ENCODE measurements at regions not wholly inside any gene's neighbourhood (a gene's known extent, or its start where the extent isn't known, plus 50 kb on each side); places are given as distances from the start of the nearest gene placed in this dataset.

- Histone ChIP-seq H3K9me3 (ENCODE audit: control insufficient read depth, low read length) (no peaks in the 10 kb centered on the region), H3K36me3 (ENCODE audit: control insufficient read depth, insufficient read depth, low read length) (no peaks in the 10 kb centered on the region), H3K4me3 (ENCODE audit: low read length) (no peak overlapping the region), H3K27me3 (ENCODE audit: control insufficient read depth, insufficient read depth, low read length) (no peaks in the 10 kb centered on the region), H3K4me1 (ENCODE audit: control insufficient read depth, insufficient read depth, low read length) (no peaks in the 10 kb centered on the region), H3K9ac (ENCODE audit: low read length) (no peak overlapping the region)
Measured at GRCh38 chr4:138005486-138005885, 236.7 kb downstream of the SLC7A11 start.

GRCh38 chr4:138003248-138003647 lies 238.9 kb downstream of the SLC7A11 start:
- no peaks in the 10 kb centered on the region for H3K27me3 ChIP-seq (ENCODE audit: control insufficient read depth, insufficient read depth, low read length)
- H3K9ac ChIP-seq (ENCODE audit: low read length) = no peak overlapping the region
- H3K36me3 ChIP-seq (ENCODE audit: control insufficient read depth, insufficient read depth, low read length) = no peaks in the 10 kb centered on the region
- no peaks in the 10 kb centered on the region for H3K4me1 ChIP-seq (ENCODE audit: control insufficient read depth, insufficient read depth, low read length)
- no peak overlapping the region for H3K4me3 ChIP-seq (ENCODE audit: low read length)
- no peaks in the 10 kb centered on the region for H3K9me3 ChIP-seq (ENCODE audit: control insufficient read depth, low read length)

- Histone ChIP-seq H3K9me3 (ENCODE audit: control insufficient read depth, low read length) (no peaks in the 10 kb centered on the region), H3K27me3 (ENCODE audit: control insufficient read depth, insufficient read depth, low read length) (no peaks in the 10 kb centered on the region), H3K36me3 (ENCODE audit: control insufficient read depth, insufficient read depth, low read length) (no peaks in the 10 kb centered on the region)
Measured at GRCh38 chr4:137998666-137999429, 243.3 kb downstream of the SLC7A11 start.

GRCh38 chr4:137997496-137997895 lies 244.7 kb downstream of the SLC7A11 start:
- Histone ChIP-seq H3K4me3 (ENCODE audit: low read length) (no peak overlapping the region), H3K4me1 (ENCODE audit: control insufficient read depth, insufficient read depth, low read length) (no peaks in the 10 kb centered on the region), H3K9me3 (ENCODE audit: control insufficient read depth, low read length) (no peaks in the 10 kb centered on the region), H3K27me3 (ENCODE audit: control insufficient read depth, insufficient read depth, low read length) (no peaks in the 10 kb centered on the region), H3K36me3 (ENCODE audit: control insufficient read depth, insufficient read depth, low read length) (no peaks in the 10 kb centered on the region), H3K9ac (ENCODE audit: low read length) (no peak overlapping the region)

More at GRCh38 chr4:137998666-137999429, 243.3 kb downstream of the SLC7A11 start:
- Histone ChIP-seq H3K9ac (ENCODE audit: low read length) (no peak overlapping the region), H3K4me1 (ENCODE audit: control insufficient read depth, insufficient read depth, low read length) (no peaks in the 10 kb centered on the region), H3K4me3 (ENCODE audit: low read length) (no peak overlapping the region)

- no peaks in the 10 kb centered on the region for H3K4me1 ChIP-seq (ENCODE audit: control insufficient read depth, insufficient read depth, low read length)
- no peak overlapping the region for H3K9ac ChIP-seq (ENCODE audit: low read length)
- H3K27me3 ChIP-seq (ENCODE audit: control insufficient read depth, insufficient read depth, low read length) = no peaks in the 10 kb centered on the region
- H3K9me3 ChIP-seq (ENCODE audit: control insufficient read depth, low read length) = no peaks in the 10 kb centered on the region
- H3K36me3 ChIP-seq (ENCODE audit: control insufficient read depth, insufficient read depth, low read length) = no peaks in the 10 kb centered on the region
- no peak overlapping the region for H3K4me3 ChIP-seq (ENCODE audit: low read length)
Measured at GRCh38 chr4:137994853-137995252, 247.3 kb downstream of the SLC7A11 start.

- no peaks in the 10 kb centered on the region for H3K4me1 ChIP-seq (ENCODE audit: control insufficient read depth, insufficient read depth, low read length)
- H3K36me3 ChIP-seq (ENCODE audit: control insufficient read depth, insufficient read depth, low read length) = no peaks in the 10 kb centered on the region
- no peak overlapping the region for H3K9ac ChIP-seq (ENCODE audit: low read length)
- H3K9me3 ChIP-seq (ENCODE audit: control insufficient read depth, low read length) = no peaks in the 10 kb centered on the region
- no peak overlapping the region for H3K4me3 ChIP-seq (ENCODE audit: low read length)
- no peaks in the 10 kb centered on the region for H3K27me3 ChIP-seq (ENCODE audit: control insufficient read depth, insufficient read depth, low read length)
Measured at GRCh38 chr4:137993232-137993631, 248.9 kb downstream of the SLC7A11 start.

- Histone ChIP-seq H3K36me3 (ENCODE audit: control insufficient read depth, insufficient read depth, low read length) (no peaks in the 10 kb centered on the region), H3K4me3 (ENCODE audit: low read length) (no peak overlapping the region), H3K9ac (ENCODE audit: low read length) (no peak overlapping the region), H3K27me3 (ENCODE audit: control insufficient read depth, insufficient read depth, low read length) (no peaks in the 10 kb centered on the region), H3K9me3 (ENCODE audit: control insufficient read depth, low read length) (no peaks in the 10 kb centered on the region), H3K4me1 (ENCODE audit: control insufficient read depth, insufficient read depth, low read length) (no peaks in the 10 kb centered on the region)
Measured at GRCh38 chr4:137981277-137981676, 260.9 kb downstream of the SLC7A11 start.

- no peaks in the 10 kb centered on the region for H3K9me3 ChIP-seq (ENCODE audit: control insufficient read depth, low read length)
- no peaks in the 10 kb centered on the region for H3K4me1 ChIP-seq (ENCODE audit: control insufficient read depth, insufficient read depth, low read length)
- no peaks in the 10 kb centered on the region for H3K27me3 ChIP-seq (ENCODE audit: control insufficient read depth, insufficient read depth, low read length)
- H3K36me3 ChIP-seq (ENCODE audit: control insufficient read depth, insufficient read depth, low read length) = no peaks in the 10 kb centered on the region
- no peak overlapping the region for H3K4me3 ChIP-seq (ENCODE audit: low read length)
- no peak overlapping the region for H3K9ac ChIP-seq (ENCODE audit: low read length)
Measured at GRCh38 chr4:137980641-137981040, 261.5 kb downstream of the SLC7A11 start.

- no peaks in the 10 kb centered on the region for H3K9me3 ChIP-seq (ENCODE audit: control insufficient read depth, low read length)
- no peaks in the 10 kb centered on the region for H3K27me3 ChIP-seq (ENCODE audit: control insufficient read depth, insufficient read depth, low read length)
- no peaks in the 10 kb centered on the region for H3K36me3 ChIP-seq (ENCODE audit: control insufficient read depth, insufficient read depth, low read length)
- H3K4me3 ChIP-seq (ENCODE audit: low read length) = no peak overlapping the region
- no peaks in the 10 kb centered on the region for H3K4me1 ChIP-seq (ENCODE audit: control insufficient read depth, insufficient read depth, low read length)
- no peak overlapping the region for H3K9ac ChIP-seq (ENCODE audit: low read length)
Measured at GRCh38 chr4:137979938-137980337, 262.2 kb downstream of the SLC7A11 start.

- no peaks in the 10 kb centered on the region for H3K27me3 ChIP-seq (ENCODE audit: control insufficient read depth, insufficient read depth, low read length)
- no peaks in the 10 kb centered on the region for H3K9me3 ChIP-seq (ENCODE audit: control insufficient read depth, low read length)
- H3K36me3 ChIP-seq (ENCODE audit: control insufficient read depth, insufficient read depth, low read length) = no peaks in the 10 kb centered on the region
- H3K9ac ChIP-seq (ENCODE audit: low read length) = no peak overlapping the region
- no peaks in the 10 kb centered on the region for H3K4me1 ChIP-seq (ENCODE audit: control insufficient read depth, insufficient read depth, low read length)
- no peak overlapping the region for H3K4me3 ChIP-seq (ENCODE audit: low read length)
Measured at GRCh38 chr4:137968956-137969678, 273.0 kb downstream of the SLC7A11 start.

GRCh38 chr4:137967480-137968190 lies 274.5 kb downstream of the SLC7A11 start:
- Histone ChIP-seq H3K4me1 (ENCODE audit: control insufficient read depth, insufficient read depth, low read length) (no peaks in the 10 kb centered on the region), H3K27me3 (ENCODE audit: control insufficient read depth, insufficient read depth, low read length) (no peaks in the 10 kb centered on the region), H3K9me3 (ENCODE audit: control insufficient read depth, low read length) (no peaks in the 10 kb centered on the region), H3K9ac (ENCODE audit: low read length) (no peak overlapping the region), H3K4me3 (ENCODE audit: low read length) (no peak overlapping the region), H3K36me3 (ENCODE audit: control insufficient read depth, insufficient read depth, low read length) (no peaks in the 10 kb centered on the region)

GRCh38 chr4:137966504-137966903 lies 275.6 kb downstream of the SLC7A11 start:
- Histone ChIP-seq H3K4me3 (ENCODE audit: low read length) (no peak overlapping the region), H3K9ac (ENCODE audit: low read length) (no peak overlapping the region), H3K27me3 (ENCODE audit: control insufficient read depth, insufficient read depth, low read length) (no peaks in the 10 kb centered on the region), H3K36me3 (ENCODE audit: control insufficient read depth, insufficient read depth, low read length) (no peaks in the 10 kb centered on the region), H3K4me1 (ENCODE audit: control insufficient read depth, insufficient read depth, low read length) (no peaks in the 10 kb centered on the region), H3K9me3 (ENCODE audit: control insufficient read depth, low read length) (no peaks in the 10 kb centered on the region)
